ENCODE measurements at regions not wholly inside any gene's neighbourhood (a gene's known extent, or its start where the extent isn't known, plus 50 kb on each side); places are given as distances from the start of the nearest gene placed in this dataset.

DNA sequence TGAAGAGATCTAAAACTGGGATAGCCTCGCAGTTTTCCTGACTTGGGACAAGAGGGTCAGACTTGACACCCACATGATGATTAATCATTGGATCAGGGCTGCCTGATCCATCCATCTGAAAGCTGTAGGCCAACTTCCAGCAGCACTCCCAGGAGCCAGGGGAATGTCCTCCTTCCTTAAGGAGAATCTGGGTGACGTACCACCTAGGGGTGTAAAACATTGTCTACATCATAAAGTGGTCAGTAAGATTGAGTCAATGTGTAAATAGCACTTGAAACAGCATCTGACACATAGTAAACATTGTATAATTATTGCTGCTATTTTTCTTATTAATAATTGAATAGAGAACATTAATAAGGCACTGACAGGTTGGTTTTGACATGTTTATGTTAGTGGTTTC lies 392.8 kb downstream of the JRKL start:
- Histone ChIP-seq H3K36me3 (ENCODE audit: insufficient read depth) (no peaks in the 10 kb centered on the region), H3K4me1 (ENCODE audit: insufficient read depth) (no peaks in the 10 kb centered on the region), H4K20me1 (replicated peaks; ENCODE audit: insufficient read depth) (no peaks in the 10 kb centered on the region), H3K4me2 (no peak overlapping the region), H3K27me3 (ENCODE audit: insufficient read depth) (no peaks in the 10 kb centered on the region), H2AFZ (no peak overlapping the region), H3K79me2 (replicated peaks; ENCODE audit: insufficient read depth) (no peaks in the 10 kb centered on the region), H3K27ac (ENCODE audit: low read depth) (no peak overlapping the region), H3K9me2 (ENCODE audit: insufficient read depth) (no peaks in the 10 kb centered on the region), H3F3A (replicated peaks; ENCODE audit: low read depth) (no peaks in the 10 kb centered on the region), H3K4me3 (no peak overlapping the region)
- TF ChIP-seq NANOG (IDR thresholded peaks at IDR 0.05; ENCODE audit: borderline replicate concordance), result no peak
- no peak for TF ChIP-seq ETS1 (IDR thresholded peaks at IDR 0.05)
- no peak for TF ChIP-seq ZNF331 (CRISPR knock-in tag; IDR thresholded peaks at IDR 0.05; ENCODE audit: low read depth)
- no peak for TF ChIP-seq POLR2AphosphoS5 (IDR thresholded peaks at IDR 0.05; ENCODE audit: low read depth)
- no peak for TF ChIP-seq STAT1 (IDR thresholded peaks at IDR 0.05; ENCODE audit: unreplicated experiment)
- no peak for TF ChIP-seq EZH2 (IDR thresholded peaks at IDR 0.05; ENCODE audit: low read depth, unreplicated experiment)
- TF ChIP-seq CREB1 (CRISPR knock-in tag; IDR thresholded peaks at IDR 0.05; ENCODE audit: low read depth), result no peak
- no peak for TF ChIP-seq JUNB (IDR thresholded peaks at IDR 0.05; ENCODE audit: unreplicated experiment)
- Mint-ChIP-seq H3K36me3 (ENCODE audit: low read depth) (no peaks in the 10 kb centered on the region), H3K27ac (no peak overlapping the region), H3K4me1 (no peaks in the 10 kb centered on the region), H3K27me3 (ENCODE audit: insufficient read depth, low read depth, poor library complexity) (no peaks in the 10 kb centered on the region), H3K4me3 (no peak overlapping the region), H3K9me3 (peaks cover under 1% of the 10 kb centered on the region; the same call in 2 of the 3 replicates)
- no peak for DNase-seq (ENCODE audit: low spot score)
- no peak for ATAC-seq

- Histone ChIP-seq H3K27me3 (ENCODE audit: insufficient read depth) (no peaks in the 10 kb centered on the region), H3K36me3 (ENCODE audit: insufficient read depth) (no peaks in the 10 kb centered on the region), H3K4me3 (no peak overlapping the region), H4K20me1 (replicated peaks; ENCODE audit: insufficient read depth) (no peaks in the 10 kb centered on the region), H3F3A (replicated peaks; ENCODE audit: low read depth) (no peaks in the 10 kb centered on the region), H3K4me2 (no peak overlapping the region), H3K79me2 (replicated peaks; ENCODE audit: insufficient read depth) (no peaks in the 10 kb centered on the region), H3K9me2 (ENCODE audit: insufficient read depth) (no peaks in the 10 kb centered on the region), H2AFZ (no peak overlapping the region), H3K27ac (ENCODE audit: low read depth) (no peak overlapping the region), H3K4me1 (ENCODE audit: insufficient read depth) (no peaks in the 10 kb centered on the region)
- Mint-ChIP-seq H3K27ac (no peak overlapping the region), H3K27me3 (ENCODE audit: insufficient read depth, low read depth, poor library complexity) (no peaks in the 10 kb centered on the region), H3K4me3 (no peak overlapping the region), H3K9me3 (no peaks in the 10 kb centered on the region), H3K36me3 (ENCODE audit: low read depth) (no peaks in the 10 kb centered on the region), H3K4me1 (no peaks in the 10 kb centered on the region)
- no peak for TF ChIP-seq ZNF462 (CRISPR knock-in tag; IDR thresholded peaks at IDR 0.05)
- DNase-seq (ENCODE audit: low spot score) (no peak), ATAC-seq (no peak)
Observed at GRCh38 chr11:96783311-96783710, 393.5 kb downstream of the JRKL start.

Data from GM23338 (cell line).